GM18873 (cell line): ENCODE measurements at regions not wholly inside any gene's neighbourhood (a gene's known extent, or its start where the extent isn't known, plus 50 kb on each side); places are given as distances from the start of the nearest gene placed in this dataset.
"Not testable (repeated sequence)": the region's sequence is repeated elsewhere in the genome, so short reads cannot be mapped to it uniquely, and the experiment has no call there.

Source experiments
- ATAC-seq: cut with Tn5 transposase; IDR thresholded peaks from one replicate; pipeline ENCODE4 v1.9.1; 2021; ENCODE audit warnings: mild to moderate bottlenecking, moderate library complexity, moderate number of reproducible peaks; ENCODE audit not compliant: unreplicated experiment, low FRiP score

DNA sequence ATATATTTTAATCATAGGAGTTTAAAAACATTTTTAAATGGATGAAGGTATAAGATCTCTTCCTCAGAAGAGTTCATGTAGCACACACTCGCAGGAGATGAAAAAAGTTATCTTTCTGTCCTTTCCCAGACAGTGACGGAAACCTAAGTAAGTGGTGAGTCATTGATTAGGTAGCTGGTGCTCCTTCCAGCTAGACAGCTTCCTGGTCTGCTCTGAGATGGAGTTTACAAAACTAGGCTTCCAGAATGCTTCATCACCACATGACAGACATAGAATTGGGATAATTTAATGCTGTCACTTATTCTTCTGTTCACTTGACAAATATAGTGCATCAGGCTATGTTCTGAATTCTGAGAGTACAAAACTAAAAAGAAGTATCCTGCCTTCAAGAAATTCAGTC is 2393.0 kb upstream of the C9orf72 start:
- no peak for ATAC-seq

GRCh38 chr9:29968831-29969230 is 2395.6 kb upstream of the C9orf72 start:
- ATAC-seq: no peak

DNA sequence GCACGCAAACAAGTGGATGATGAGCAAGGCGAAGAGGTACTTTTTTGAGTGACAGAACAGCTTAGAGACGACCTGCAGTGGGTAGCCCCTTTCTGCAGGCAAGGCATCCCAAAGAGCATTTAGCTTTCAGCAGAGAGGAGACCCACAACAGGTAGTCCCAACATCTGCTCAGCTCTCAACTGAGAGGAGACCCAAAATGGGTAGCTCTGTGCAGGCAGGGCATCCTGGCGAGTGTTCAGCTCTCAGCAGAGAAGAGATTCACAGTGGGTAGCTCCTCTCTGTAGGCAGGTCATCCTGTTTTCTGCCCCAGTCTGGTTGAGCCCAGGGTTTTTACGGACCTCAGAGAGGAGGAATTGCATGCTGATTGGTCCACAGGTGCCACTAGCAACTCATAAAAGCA is 2396.1 kb upstream of the C9orf72 start:
- ATAC-seq: no peak

DNA sequence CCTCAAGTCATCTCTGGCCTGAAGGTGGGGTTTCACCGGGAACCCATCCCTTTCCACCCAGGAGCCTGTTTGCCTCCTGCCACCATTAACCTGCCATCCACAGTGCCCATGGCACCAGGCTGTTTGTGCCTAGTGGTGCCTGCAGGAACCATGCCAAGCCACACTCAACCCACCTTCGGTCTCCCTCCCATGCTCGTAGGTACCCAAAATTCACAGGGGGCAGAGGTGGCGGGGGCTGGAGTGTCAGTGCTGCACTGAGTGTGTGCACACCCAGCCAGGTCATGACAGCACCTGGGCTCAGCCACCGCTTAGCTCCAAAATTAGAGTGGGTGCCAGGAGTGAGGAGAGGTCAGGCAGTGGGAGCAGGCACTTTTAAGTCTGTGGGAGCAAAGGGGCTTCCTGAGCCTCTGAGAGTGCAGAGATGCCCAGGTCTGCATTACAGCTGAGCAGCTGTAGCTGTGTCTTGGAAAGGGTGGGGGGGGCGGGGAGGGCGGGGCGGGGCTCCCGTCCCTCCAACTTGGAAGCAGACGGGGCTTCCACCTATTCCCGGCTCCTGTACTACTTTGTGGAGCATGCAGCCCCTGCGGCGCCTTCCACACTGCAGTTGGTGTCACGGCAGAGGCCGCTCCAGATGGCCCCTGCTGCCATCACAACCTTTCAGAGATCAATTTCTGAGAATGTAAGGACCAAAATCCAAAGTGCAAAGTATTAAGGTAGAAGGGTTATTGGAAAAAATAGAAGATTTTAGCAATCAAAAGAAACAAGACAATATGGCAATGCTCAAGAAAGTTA is 2396.8 kb upstream of the C9orf72 start:
- ATAC-seq: no peak

DNA sequence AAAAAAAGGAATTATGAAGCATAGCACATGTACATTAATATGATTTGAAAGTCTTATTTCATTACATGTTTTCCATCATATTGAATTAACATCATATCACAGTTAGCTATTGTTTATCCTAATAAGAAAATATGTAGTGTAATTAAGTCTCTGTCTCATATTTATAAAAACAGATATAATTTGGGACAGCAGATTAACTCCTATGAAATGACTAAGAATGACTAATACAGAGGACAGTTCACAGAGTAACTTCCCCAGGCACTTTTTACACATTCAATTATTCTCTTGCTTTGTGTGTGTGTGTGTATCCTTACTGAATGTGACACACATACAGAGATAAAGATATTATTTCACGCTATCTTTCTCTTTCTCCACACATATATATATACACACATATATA is 2400.9 kb upstream of the C9orf72 start:
- no peak for ATAC-seq

GRCh38 chr9:29976981-29977380 is 2403.7 kb upstream of the C9orf72 start:
- ATAC-seq: no peak

DNA sequence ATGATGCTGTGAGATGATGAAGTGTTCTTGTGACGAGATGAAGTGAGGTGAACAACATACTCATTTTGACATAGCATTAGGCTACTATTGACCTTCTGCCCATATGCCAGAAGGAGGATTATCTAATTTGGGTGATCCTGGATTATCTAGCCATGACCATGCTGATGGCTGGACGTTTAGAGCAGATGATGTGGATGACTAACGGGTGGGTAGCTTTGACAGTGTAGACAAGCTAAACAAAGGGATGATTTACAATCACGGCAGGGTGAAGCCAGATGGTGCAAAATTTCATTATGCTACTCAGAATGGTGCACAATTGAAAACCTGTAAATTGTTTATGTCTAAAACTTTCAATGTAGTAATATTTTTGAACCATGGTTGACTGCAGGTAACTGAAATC is 2403.4 kb upstream of the ACO1 start:
- ATAC-seq: no peak

GRCh38 chr9:29999645-30000044 is 2384.8 kb upstream of the ACO1 start:
- ATAC-seq: no peak

DNA sequence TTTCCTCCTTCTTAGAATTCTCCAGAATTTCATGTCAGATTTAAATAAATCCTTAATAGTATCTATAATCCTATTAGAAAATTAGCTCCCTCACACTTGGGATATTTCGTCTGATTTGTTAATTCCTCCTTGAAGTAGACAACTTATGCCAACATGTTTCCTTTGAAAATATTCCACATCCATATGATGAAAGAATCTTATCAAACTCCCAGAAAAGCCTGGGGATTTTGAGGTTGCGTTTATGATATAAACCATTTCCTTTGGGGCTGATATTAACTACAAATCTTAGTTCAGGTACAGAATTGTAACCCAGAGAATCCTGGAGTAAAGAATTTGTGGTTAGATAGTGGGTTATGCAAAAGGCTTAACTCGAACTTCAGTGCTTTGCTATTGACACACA is 2373.8 kb upstream of the ACO1 start:
- ATAC-seq: no peak

- ATAC-seq: no peak
Observed at GRCh38 chr9:30012622-30013021, 2371.8 kb upstream of the ACO1 start.

DNA sequence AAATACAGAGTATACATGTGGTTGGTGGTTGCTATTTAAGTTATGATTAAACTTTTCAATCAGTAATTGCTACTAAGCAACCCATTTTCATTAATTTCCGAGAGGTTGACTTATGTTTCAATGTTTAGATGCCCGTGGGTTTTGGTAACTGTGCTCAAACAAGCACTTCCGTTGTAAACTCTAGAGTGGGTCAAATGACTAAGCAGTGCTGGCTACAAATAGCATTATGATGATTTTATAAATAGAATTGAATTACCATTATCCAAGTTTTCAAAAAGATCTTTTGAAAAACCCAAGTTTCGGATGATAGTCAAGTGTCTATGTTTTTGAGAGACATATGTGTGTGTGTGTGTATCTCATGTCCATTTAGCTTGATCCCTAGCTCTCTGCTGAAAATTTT is 2369.4 kb upstream of the ACO1 start:
- ATAC-seq: no peak

DNA sequence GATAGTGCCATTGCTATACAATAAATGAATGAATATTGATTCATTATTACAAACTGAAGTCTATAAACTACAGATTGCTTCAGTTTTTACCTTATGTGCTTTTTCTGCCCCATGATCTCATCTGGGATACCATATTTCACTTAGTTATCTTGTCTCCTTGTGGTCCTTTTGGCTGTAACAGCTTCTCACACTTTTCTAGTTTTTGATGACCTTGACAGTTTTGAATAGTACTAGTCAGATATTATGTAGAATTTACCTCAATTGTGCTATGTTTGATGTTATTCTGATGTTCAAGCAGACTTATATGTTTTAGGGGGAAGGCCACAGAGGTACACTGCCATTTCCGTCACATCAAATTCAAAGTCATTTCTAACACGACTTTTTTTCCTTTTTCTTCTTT is 2364.3 kb upstream of the ACO1 start:
- ATAC-seq: no peak

DNA sequence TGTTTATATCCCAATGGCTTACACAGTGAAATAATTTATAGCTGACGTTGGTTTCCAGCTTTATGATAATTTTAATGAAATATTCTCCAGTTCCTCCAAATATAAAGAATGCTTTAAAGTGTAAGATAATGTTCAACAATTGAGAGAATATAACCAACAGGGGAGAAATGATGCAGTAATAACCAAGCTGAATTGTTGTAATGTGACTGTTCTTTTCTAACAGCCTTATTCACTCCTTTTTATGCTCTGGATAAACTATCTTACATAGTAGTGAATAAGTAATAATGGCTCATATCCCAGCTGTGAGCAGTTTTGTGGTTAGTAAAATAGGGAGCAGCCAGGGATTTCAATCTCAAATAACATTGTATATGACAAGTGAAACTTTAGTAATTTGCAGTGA is 2348.7 kb upstream of the ACO1 start:
- no peak for ATAC-seq

- ATAC-seq: no peak
Observed at GRCh38 chr9:30036558-30036957, 2347.9 kb upstream of the ACO1 start.

- ATAC-seq: no peak
Observed at GRCh38 chr9:30039712-30040111, 2344.7 kb upstream of the ACO1 start.

DNA sequence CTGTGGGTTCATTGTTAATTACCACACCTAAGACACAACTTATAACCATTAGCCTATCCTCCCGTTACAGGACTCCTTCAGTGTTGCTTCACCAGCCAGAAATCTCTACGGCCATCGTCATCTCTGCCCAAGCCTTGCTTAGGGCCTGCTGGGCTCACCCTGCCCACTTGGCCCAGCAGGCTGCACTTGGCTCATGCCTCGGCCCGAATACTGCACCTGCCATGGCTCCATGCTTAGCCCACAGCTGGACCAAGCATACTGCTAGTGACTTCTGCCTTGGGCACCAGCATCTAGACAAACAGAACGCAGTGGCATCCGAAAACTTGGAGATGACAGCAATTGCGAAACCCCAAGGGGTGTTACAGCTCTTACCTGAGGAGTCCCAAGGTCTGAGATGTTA is 2336.0 kb upstream of the ACO1 start:
- no peak for ATAC-seq

DNA sequence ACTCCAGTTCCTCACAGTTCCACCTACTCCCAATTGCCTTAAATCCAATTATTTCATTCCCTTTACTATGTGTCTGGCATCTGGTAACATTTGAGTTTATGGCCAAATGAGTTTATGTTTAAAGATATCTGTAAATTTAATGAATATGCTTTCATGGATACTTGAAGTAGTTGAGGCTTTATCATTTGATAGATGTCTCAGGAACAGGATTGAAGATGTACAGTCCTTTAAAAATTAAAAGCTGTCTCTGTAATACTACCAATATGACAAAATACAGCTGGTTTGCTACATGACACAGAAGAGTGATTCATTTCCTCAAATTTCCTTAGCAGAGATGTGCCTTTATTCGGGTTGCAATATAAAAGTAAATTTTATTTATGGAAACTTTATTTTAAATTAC is 2326.0 kb upstream of the ACO1 start:
- no peak for ATAC-seq

DNA sequence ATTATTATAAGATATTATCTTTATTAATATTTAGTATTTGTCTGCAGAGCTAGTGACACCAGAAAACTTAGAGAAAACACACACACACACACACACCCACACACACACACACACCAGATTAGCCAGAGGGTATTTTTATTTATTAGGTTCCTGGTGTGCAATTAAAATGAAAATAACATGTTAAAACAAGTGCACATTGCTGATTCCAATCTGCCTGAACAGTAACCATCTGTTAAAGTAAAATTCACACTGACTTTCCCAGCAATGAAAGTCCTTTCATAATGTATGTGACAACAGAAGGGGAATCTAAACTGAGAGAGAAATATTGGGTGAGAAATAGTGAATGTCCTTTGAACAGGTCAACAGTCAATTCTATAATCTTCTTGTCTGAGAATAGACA is 2323.5 kb upstream of the ACO1 start:
- ATAC-seq: no peak

DNA sequence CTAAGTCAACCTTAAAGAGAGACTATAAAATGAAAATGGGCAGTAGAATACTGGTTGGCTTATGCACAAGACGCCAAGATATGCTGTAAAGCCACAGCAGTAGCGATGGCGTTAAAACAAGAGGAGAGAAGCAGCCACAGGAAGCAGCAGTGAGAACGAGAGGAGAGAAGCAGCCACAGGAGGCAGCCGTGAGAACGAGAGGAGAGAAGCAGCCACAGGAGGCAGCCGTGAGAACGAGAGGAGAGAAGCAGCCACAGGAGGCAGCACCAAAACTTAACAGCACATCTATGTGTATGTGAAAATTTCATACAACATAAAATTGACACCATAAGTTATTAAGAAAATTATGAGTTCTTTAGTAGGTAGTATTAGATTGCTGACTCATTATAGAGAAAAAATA is 2318.6 kb upstream of the ACO1 start:
- ATAC-seq: no peak

DNA sequence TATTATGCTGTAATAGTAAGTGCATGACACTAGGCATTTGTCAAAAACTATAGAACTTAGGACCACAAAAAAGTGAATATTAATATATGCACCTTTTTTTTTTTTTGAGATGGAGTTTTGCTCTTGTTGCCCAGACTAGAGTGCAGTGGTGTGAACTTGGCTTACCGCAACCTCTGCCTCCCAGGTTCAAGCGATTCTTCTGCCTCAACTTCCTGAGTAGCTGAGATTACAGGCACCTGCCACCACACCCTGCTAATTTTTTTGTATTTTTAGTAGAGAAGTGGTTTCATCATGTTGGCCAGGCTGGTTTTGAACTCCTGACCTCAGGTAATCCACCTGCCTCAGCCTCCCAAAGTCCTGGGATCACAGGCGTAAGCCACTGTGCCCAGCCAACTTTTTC is 2315.2 kb upstream of the ACO1 start:
- ATAC-seq: not testable (repeated sequence)

DNA sequence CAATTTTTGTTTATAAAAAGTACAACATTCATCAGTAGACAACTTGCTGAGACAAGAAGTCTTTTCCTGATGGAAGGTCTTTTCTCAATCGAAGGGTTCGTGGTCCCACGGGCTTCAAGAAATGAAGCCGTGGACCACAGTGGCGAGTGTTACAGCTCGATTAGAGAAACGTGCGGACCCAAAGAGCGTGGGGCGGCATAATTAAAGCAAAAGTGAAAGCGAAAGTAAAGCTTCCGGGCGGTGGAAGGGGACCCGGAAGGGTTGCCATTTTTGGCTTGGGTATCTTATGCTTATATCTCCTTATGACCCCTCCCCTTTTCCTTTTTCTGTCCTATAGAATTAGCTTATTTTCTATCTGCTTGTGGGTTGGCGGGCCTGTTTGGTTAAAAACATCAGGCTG is 2309.4 kb upstream of the ACO1 start:
- ATAC-seq: no peak

DNA sequence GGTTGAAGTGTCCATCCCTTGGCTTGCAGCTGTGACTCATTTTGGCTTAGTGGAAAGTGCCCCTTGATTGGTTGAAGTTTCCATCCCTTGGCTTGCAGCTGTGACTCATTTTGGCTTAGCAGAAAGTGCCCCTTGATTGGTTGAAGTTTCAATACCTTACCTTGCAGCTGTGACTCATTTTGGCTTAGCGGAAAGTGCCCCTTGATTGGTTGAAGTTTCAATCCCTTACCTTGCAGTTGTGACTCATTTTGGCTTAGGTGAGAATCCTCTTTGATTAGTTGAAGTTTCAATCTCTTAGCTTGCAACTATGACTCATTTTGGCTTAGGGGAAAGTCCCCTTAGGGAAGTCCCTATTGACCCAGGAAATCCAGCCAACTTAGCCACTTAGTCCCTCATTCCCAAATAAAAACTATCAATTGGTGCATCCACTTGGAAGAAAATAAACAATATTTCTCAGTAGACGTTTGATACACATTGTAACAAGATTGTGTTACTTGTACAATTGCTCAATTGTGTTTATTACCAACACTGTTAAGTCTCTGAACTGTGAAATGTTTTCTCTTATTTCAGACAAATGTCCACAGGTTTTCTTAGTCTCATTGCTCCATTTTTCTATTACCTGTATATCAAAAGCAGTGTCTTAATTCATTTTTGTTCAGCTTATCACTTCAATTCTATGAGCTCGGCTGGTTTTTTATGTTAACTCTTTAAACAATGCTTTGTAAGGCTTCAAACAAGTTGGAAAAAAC is 2308.8 kb upstream of the ACO1 start:
- peak; percentile 92 for ATAC-seq
